ENCODE measurements at regions not wholly inside any gene's neighbourhood (a gene's known extent, or its start where the extent isn't known, plus 50 kb on each side); places are given as distances from the start of the nearest gene placed in this dataset.

GRCh38 chr2:122927710-122928557, 1097.2 kb upstream of the CNTNAP5 start:
- Histone ChIP-seq H3K27ac (ENCODE audit: low read depth, low read length) (no peak overlapping the region), H3K9ac (ENCODE audit: low read depth in 1 of 3, low read length in 3 of 3) (no peak overlapping the region), H3K27me3 (ENCODE audit: control insufficient read depth in 3 of 3, insufficient read depth in 3 of 3, low read length in 3 of 3) (no peaks in the 10 kb centered on the region), H3K9me3 (ENCODE audit: control insufficient read depth in 3 of 3, low read length in 3 of 3) (peaks cover 4 to 10% (median 6%) of the 10 kb centered on the region in 3 donors), H3K4me3 (ENCODE audit: low read length in 3 of 3) (no peak overlapping the region), H3K4me1 (ENCODE audit: control insufficient read depth in 3 of 3, insufficient read depth in 3 of 3, low read length in 3 of 3) (no peaks in the 10 kb centered on the region), H3K36me3 (ENCODE audit: control insufficient read depth in 3 of 3, insufficient read depth in 3 of 3, low read length in 3 of 3) (no peaks in the 10 kb centered on the region)

- H3K9ac ChIP-seq (ENCODE audit: low read depth in 1 of 3, low read length in 3 of 3): no peak overlapping the region
- no peak overlapping the region for H3K27ac ChIP-seq (ENCODE audit: low read depth, low read length)
- no peaks in the 10 kb centered on the region for H3K4me1 ChIP-seq (ENCODE audit: control insufficient read depth in 3 of 3, insufficient read depth in 3 of 3, low read length in 3 of 3)
- no peak overlapping the region for H3K4me3 ChIP-seq (ENCODE audit: low read length in 3 of 3)
- peaks cover 4 to 10% (median 6%) of the 10 kb centered on the region in 3 donors for H3K9me3 ChIP-seq (ENCODE audit: control insufficient read depth in 3 of 3, low read length in 3 of 3)
- H3K36me3 ChIP-seq (ENCODE audit: control insufficient read depth in 3 of 3, insufficient read depth in 3 of 3, low read length in 3 of 3): no peaks in the 10 kb centered on the region
- H3K27me3 ChIP-seq (ENCODE audit: control insufficient read depth in 3 of 3, insufficient read depth in 3 of 3, low read length in 3 of 3): no peaks in the 10 kb centered on the region
These were observed 1095.7 kb upstream of the CNTNAP5 start for GRCh38 chr2:122929347-122929746.

- H3K4me3 ChIP-seq (ENCODE audit: low read length in 3 of 3): no peak overlapping the region
- no peak overlapping the region for H3K27ac ChIP-seq (ENCODE audit: low read depth, low read length)
- no peak overlapping the region for H3K9ac ChIP-seq (ENCODE audit: low read depth in 1 of 3, low read length in 3 of 3)
- no peaks in the 10 kb centered on the region for H3K9me3 ChIP-seq (ENCODE audit: control insufficient read depth in 3 of 3, low read length in 3 of 3)
- no peaks in the 10 kb centered on the region for H3K36me3 ChIP-seq (ENCODE audit: control insufficient read depth in 3 of 3, insufficient read depth in 3 of 3, low read length in 3 of 3)
- H3K27me3 ChIP-seq (ENCODE audit: control insufficient read depth in 3 of 3, insufficient read depth in 3 of 3, low read length in 3 of 3): no peaks in the 10 kb centered on the region
- H3K4me1 ChIP-seq (ENCODE audit: control insufficient read depth in 3 of 3, insufficient read depth in 3 of 3, low read length in 3 of 3): no peaks in the 10 kb centered on the region
These were observed 1089.6 kb upstream of the CNTNAP5 start for GRCh38 chr2:122935506-122935905.

GRCh38 chr2:122939796-122940195, 1085.3 kb upstream of the CNTNAP5 start:
- Histone ChIP-seq H3K9me3 (ENCODE audit: control insufficient read depth in 3 of 3, low read length in 3 of 3) (no peaks in the 10 kb centered on the region), H3K36me3 (ENCODE audit: control insufficient read depth in 3 of 3, insufficient read depth in 3 of 3, low read length in 3 of 3) (no peaks in the 10 kb centered on the region), H3K27ac (ENCODE audit: low read depth, low read length) (no peak overlapping the region), H3K4me1 (ENCODE audit: control insufficient read depth in 3 of 3, insufficient read depth in 3 of 3, low read length in 3 of 3) (no peaks in the 10 kb centered on the region), H3K27me3 (ENCODE audit: control insufficient read depth in 3 of 3, insufficient read depth in 3 of 3, low read length in 3 of 3) (no peaks in the 10 kb centered on the region), H3K4me3 (ENCODE audit: low read length in 3 of 3) (no peak overlapping the region), H3K9ac (ENCODE audit: low read depth in 1 of 3, low read length in 3 of 3) (no peak overlapping the region)

- Histone ChIP-seq H3K9ac (ENCODE audit: low read depth in 1 of 3, low read length in 3 of 3) (no peak overlapping the region), H3K4me3 (ENCODE audit: low read length in 3 of 3) (no peak overlapping the region), H3K4me1 (ENCODE audit: control insufficient read depth in 3 of 3, insufficient read depth in 3 of 3, low read length in 3 of 3) (no peaks in the 10 kb centered on the region), H3K27me3 (ENCODE audit: control insufficient read depth in 3 of 3, insufficient read depth in 3 of 3, low read length in 3 of 3) (no peaks in the 10 kb centered on the region), H3K36me3 (ENCODE audit: control insufficient read depth in 3 of 3, insufficient read depth in 3 of 3, low read length in 3 of 3) (no peaks in the 10 kb centered on the region), H3K9me3 (ENCODE audit: control insufficient read depth in 3 of 3, low read length in 3 of 3) (no peaks in the 10 kb centered on the region), H3K27ac (ENCODE audit: low read depth, low read length) (no peak overlapping the region)
These were observed 1075.6 kb upstream of the CNTNAP5 start for GRCh38 chr2:122949523-122949922.

- Histone ChIP-seq H3K9ac (ENCODE audit: low read depth in 1 of 3, low read length in 3 of 3) (no peak overlapping the region), H3K9me3 (ENCODE audit: control insufficient read depth in 3 of 3, low read length in 3 of 3) (no peaks in the 10 kb centered on the region), H3K36me3 (ENCODE audit: control insufficient read depth in 3 of 3, insufficient read depth in 3 of 3, low read length in 3 of 3) (no peaks in the 10 kb centered on the region), H3K27ac (ENCODE audit: low read depth, low read length) (no peak overlapping the region), H3K27me3 (ENCODE audit: control insufficient read depth in 3 of 3, insufficient read depth in 3 of 3, low read length in 3 of 3) (no peaks in the 10 kb centered on the region), H3K4me1 (ENCODE audit: control insufficient read depth in 3 of 3, insufficient read depth in 3 of 3, low read length in 3 of 3) (no peaks in the 10 kb centered on the region), H3K4me3 (ENCODE audit: low read length in 3 of 3) (no peak overlapping the region)
These were observed 1069.3 kb upstream of the CNTNAP5 start for GRCh38 chr2:122955776-122956175.

GRCh38 chr2:122960759-122961641, 1064.1 kb upstream of the CNTNAP5 start:
- Histone ChIP-seq H3K4me1 (ENCODE audit: control insufficient read depth in 3 of 3, insufficient read depth in 3 of 3, low read length in 3 of 3) (no peaks in the 10 kb centered on the region), H3K36me3 (ENCODE audit: control insufficient read depth in 3 of 3, insufficient read depth in 3 of 3, low read length in 3 of 3) (no peaks in the 10 kb centered on the region), H3K27ac (ENCODE audit: low read depth, low read length) (no peak overlapping the region), H3K4me3 (ENCODE audit: low read length in 3 of 3) (no peak overlapping the region), H3K27me3 (ENCODE audit: control insufficient read depth in 3 of 3, insufficient read depth in 3 of 3, low read length in 3 of 3) (no peaks in the 10 kb centered on the region), H3K9me3 (ENCODE audit: control insufficient read depth in 3 of 3, low read length in 3 of 3) (no peaks in the 10 kb centered on the region), H3K9ac (ENCODE audit: low read depth in 1 of 3, low read length in 3 of 3) (no peak overlapping the region)

GRCh38 chr2:122966461-122966860, 1058.6 kb upstream of the CNTNAP5 start:
- no peak overlapping the region for H3K9ac ChIP-seq (ENCODE audit: low read depth in 1 of 3, low read length in 3 of 3)
- no peak overlapping the region for H3K4me3 ChIP-seq (ENCODE audit: low read length in 3 of 3)
- no peaks in the 10 kb centered on the region for H3K27me3 ChIP-seq (ENCODE audit: control insufficient read depth in 3 of 3, insufficient read depth in 3 of 3, low read length in 3 of 3)

GRCh38 chr2:122977580-122977979, 1047.5 kb upstream of the CNTNAP5 start:
- Histone ChIP-seq H3K27ac (ENCODE audit: low read depth, low read length) (no peak overlapping the region), H3K27me3 (ENCODE audit: control insufficient read depth in 3 of 3, insufficient read depth in 3 of 3, low read length in 3 of 3) (no peaks in the 10 kb centered on the region), H3K9me3 (ENCODE audit: control insufficient read depth in 3 of 3, low read length in 3 of 3) (no peaks in the 10 kb centered on the region), H3K36me3 (ENCODE audit: control insufficient read depth in 3 of 3, insufficient read depth in 3 of 3, low read length in 3 of 3) (no peaks in the 10 kb centered on the region), H3K4me1 (ENCODE audit: control insufficient read depth in 3 of 3, insufficient read depth in 3 of 3, low read length in 3 of 3) (no peaks in the 10 kb centered on the region), H3K9ac (ENCODE audit: low read depth in 1 of 3, low read length in 3 of 3) (no peak overlapping the region), H3K4me3 (ENCODE audit: low read length in 3 of 3) (no peak overlapping the region)

More at GRCh38 chr2:122966461-122966860, 1058.6 kb upstream of the CNTNAP5 start:
- Histone ChIP-seq H3K36me3 (ENCODE audit: control insufficient read depth in 3 of 3, insufficient read depth in 3 of 3, low read length in 3 of 3) (no peaks in the 10 kb centered on the region), H3K9me3 (ENCODE audit: control insufficient read depth in 3 of 3, low read length in 3 of 3) (no peaks in the 10 kb centered on the region), H3K4me1 (ENCODE audit: control insufficient read depth in 3 of 3, insufficient read depth in 3 of 3, low read length in 3 of 3) (no peaks in the 10 kb centered on the region), H3K27ac (ENCODE audit: low read depth, low read length) (no peak overlapping the region)

GRCh38 chr2:122980671-122981070, 1044.4 kb upstream of the CNTNAP5 start:
- Histone ChIP-seq H3K4me3 (ENCODE audit: low read length in 3 of 3) (no peak overlapping the region), H3K36me3 (ENCODE audit: control insufficient read depth in 3 of 3, insufficient read depth in 3 of 3, low read length in 3 of 3) (no peaks in the 10 kb centered on the region), H3K9me3 (ENCODE audit: control insufficient read depth in 3 of 3, low read length in 3 of 3) (no peaks in the 10 kb centered on the region), H3K4me1 (ENCODE audit: control insufficient read depth in 3 of 3, insufficient read depth in 3 of 3, low read length in 3 of 3) (no peaks in the 10 kb centered on the region), H3K27ac (ENCODE audit: low read depth, low read length) (no peak overlapping the region), H3K27me3 (ENCODE audit: control insufficient read depth in 3 of 3, insufficient read depth in 3 of 3, low read length in 3 of 3) (no peaks in the 10 kb centered on the region), H3K9ac (ENCODE audit: low read depth in 1 of 3, low read length in 3 of 3) (no peak overlapping the region)

Data from skeletal muscle tissue (tissue), 3 donors.